ENCODE measurements at regions not wholly inside any gene's neighbourhood (a gene's known extent, or its start where the extent isn't known, plus 50 kb on each side); places are given as distances from the start of the nearest gene placed in this dataset.
"Not testable (repeated sequence)": the region's sequence is repeated elsewhere in the genome, so short reads cannot be mapped to it uniquely, and the experiment has no call there.

DNA sequence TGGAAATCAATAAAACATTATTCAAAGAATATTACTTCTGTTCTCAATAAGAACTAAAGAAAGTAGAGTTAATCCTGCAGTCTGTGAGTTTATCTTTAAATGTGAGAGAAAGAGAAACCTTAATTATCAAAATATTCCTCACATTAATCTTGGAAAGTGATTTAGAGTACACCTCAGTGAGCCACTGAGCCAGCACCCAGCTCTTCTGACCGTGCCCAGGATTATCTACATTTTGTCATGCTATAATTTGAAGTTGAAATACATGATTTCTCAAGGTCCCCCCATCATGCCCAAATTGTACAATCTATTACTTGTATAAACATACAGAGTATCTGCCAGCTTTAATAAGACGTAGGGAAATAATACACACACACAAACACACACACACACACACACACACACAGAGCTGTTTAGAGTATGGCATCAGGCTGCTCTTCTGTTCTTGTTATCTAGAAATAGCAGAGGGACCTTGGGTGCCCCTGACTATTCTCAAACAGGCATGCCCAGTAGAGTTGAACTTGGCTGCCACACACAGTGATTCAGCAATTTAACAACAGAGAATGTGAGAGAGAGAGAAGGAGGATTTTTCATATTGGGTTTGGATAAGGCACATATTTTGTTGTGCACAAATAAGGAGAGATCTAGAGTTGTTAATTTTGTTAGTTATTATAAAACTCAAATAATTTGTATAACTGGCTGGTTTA lies 74.4 kb downstream of the P2RY1 start:
- TF ChIP-seq, protein P1, sequence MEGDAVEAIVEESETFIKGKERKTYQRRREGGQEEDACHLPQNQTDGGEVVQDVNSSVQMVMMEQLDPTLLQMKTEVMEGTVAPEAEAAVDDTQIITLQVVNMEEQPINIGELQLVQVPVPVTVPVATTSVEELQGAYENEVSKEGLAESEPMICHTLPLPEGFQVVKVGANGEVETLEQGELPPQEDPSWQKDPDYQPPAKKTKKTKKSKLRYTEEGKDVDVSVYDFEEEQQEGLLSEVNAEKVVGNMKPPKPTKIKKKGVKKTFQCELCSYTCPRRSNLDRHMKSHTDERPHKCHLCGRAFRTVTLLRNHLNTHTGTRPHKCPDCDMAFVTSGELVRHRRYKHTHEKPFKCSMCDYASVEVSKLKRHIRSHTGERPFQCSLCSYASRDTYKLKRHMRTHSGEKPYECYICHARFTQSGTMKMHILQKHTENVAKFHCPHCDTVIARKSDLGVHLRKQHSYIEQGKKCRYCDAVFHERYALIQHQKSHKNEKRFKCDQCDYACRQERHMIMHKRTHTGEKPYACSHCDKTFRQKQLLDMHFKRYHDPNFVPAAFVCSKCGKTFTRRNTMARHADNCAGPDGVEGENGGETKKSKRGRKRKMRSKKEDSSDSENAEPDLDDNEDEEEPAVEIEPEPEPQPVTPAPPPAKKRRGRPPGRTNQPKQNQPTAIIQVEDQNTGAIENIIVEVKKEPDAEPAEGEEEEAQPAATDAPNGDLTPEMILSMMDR (conservative IDR thresholded peaks at IDR 0.05; ENCODE audit: low read depth, low read length), result no peak
- no peak overlapping the region for H3K4me3 ChIP-seq (ENCODE audit: low read depth, low read length)
- DNase-seq (ENCODE audit: low read depth), result no peak

DNA sequence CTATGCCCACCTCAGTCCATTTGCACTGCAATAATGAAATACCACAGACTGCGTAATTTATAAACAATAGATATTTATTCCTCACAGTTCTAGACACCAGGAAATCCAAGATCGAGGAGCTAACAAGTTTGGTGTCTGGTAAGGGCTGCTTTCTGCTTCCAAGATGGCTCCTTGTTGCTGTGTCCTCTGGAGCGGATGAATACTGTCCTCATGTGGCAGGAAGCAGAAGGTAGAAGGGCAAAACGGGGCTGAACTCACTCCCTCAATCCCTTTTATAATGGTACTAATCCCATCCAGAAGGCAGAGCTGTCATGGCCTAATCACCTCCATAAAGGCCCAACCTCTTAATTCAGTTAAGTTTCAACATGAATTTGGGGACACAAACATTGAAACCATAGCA lies 75.3 kb downstream of the P2RY1 start:
- no peak for DNase-seq (ENCODE audit: low read depth)
- TF ChIP-seq, protein P1 (conservative IDR thresholded peaks at IDR 0.05; ENCODE audit: low read depth, low read length), result no peak

DNA sequence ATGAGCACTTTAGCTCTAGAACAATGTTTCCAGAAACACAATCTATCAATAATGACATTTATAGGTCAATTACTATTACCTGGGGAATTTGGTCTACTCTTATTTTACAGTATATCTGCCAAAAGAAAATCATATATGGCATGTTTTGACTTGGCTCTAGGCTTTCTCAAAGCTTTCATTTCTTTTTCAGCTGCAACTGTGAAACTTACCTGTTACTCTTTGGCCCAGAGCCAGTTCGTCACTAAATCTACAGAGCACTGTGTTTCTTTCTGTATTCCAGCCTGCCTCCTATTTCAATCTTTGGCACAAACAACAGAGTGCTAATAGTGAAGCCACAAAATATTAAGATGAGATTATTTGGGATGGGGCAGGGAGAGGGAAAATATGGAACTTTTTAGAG lies 76.0 kb downstream of the P2RY1 start:
- no peak for DNase-seq (ENCODE audit: low read depth)
- no peak overlapping the region for H3K4me3 ChIP-seq (ENCODE audit: low read depth, low read length)
- TF ChIP-seq, protein P1 (conservative IDR thresholded peaks at IDR 0.05; ENCODE audit: low read depth, low read length), result no peak

More for the DNA sequence above, 75.3 kb downstream of the P2RY1 start:
- H3K4me3 ChIP-seq (ENCODE audit: low read depth, low read length), result no peak overlapping the region

DNA sequence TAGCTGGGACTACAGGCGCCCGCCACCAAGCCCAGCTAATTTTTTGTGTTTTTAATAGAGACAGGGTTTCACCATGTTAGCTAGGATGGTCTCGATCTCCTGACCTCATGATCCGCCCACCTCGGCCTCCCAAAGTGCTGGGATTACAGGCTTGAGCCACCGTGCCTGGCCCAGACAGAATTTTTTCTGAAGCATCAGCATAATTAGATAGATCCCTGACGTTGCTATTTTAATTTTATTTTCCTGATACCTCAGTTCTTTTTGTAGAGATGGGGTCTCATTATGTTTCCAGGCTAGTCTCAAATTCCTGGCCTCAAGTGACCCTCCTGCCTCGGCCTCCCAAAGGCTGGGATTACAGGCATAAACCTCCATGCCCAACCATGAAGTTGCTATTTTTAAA lies 79.8 kb downstream of the P2RY1 start:
- not testable (repeated sequence) for H3K4me3 ChIP-seq (ENCODE audit: low read depth, low read length); DNase-seq (ENCODE audit: low read depth)

DNA sequence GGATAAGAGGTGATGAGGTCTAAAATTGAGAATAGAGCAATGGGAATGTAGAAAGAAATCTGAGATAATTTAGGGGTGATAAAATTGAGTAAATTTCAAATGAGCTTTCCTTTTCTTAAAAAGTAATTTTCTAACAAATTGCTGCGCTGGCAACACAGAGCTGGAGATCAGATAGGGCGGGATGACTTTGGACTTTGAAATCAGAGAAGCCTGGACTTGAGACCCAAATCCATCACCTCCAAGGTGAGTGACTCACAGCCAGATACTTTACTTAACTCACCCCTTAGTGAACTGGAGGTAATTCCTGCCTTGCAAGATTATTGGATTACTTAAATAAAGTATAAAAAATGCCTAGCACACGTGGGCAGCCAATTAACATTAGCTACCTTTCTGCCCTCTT lies 80.8 kb downstream of the P2RY1 start:
- H3K4me3 ChIP-seq (ENCODE audit: low read depth, low read length), result no peak overlapping the region
- TF ChIP-seq, protein P1 (conservative IDR thresholded peaks at IDR 0.05; ENCODE audit: low read depth, low read length), result no peak
- no peak for DNase-seq (ENCODE audit: low read depth)

DNA sequence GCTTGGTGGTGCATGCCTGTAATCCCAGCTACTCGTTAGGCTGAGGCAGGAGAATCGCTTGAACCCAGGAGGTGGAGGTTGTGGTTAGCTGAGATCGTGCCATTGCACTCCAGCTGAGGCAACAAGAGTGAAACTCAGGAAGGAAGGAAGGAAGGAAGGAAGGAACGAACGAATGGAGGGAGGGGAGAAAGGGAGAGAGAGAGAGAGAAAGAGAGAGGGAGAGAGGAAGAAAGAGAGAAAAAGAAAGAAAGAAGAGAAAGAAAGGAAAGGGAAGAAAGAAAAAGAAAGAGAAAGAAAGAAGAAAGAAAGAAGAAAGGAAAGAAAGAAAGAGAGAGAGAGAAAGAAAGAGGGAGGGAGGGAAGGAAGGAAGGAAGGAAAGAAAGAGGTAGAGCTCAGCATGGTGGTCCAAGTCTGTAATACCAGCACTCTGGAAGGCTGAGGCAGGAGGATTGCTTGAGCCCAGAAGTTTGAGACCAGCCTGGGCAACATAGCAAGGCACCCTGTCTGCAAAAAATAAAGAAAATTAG lies 81.9 kb downstream of the P2RY1 start:
- TF ChIP-seq, protein P1 (conservative IDR thresholded peaks at IDR 0.05; ENCODE audit: low read depth, low read length), result no peak
- no peak overlapping the region for H3K4me3 ChIP-seq (ENCODE audit: low read depth, low read length)
- DNase-seq (ENCODE audit: low read depth), result no peak

DNA sequence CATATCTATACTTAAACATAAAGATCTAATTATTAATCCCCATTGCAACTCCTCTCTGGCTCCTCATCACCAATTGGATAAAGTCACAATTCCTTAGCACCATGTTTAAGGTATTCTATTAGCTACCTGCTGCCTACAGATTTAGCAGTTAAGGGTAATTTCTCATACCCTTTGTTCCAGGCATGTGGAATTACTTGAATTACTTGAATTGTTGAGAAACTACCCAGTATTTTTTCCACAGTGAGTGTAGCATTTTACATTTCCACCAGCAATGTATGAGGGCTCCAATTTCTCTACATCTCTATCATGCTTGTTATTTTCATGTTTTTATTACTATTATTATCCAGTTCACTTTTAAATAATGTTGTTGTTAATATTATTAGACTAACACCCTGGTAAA lies 86.4 kb downstream of the P2RY1 start:
- H3K4me3 ChIP-seq (ENCODE audit: low read depth, low read length), result no peak overlapping the region
- no peak for DNase-seq (ENCODE audit: low read depth)
- TF ChIP-seq, protein P1 (conservative IDR thresholded peaks at IDR 0.05; ENCODE audit: low read depth, low read length), result no peak
